HEK293 (cell line): ENCODE measurements at regions not wholly inside any gene's neighbourhood (a gene's known extent, or its start where the extent isn't known, plus 50 kb on each side); places are given as distances from the start of the nearest gene placed in this dataset.

ENCODE experiments used
- CTCF ChIP-seq: fragments of 450-650 bp; formaldehyde crosslinking; IDR thresholded peaks from 2 replicates; pipeline ENCODE4 v1.5.1; 2016; ENCODE audit warnings: missing biosample characterization, missing genetic modification characterization
- KLF1 ChIP-seq: fragments of 450-650 bp; formaldehyde crosslinking; IDR thresholded peaks from 2 replicates; pipeline ENCODE4 v1.5.1; 2016; ENCODE audit warnings: missing biosample characterization, missing genetic modification characterization
- PATZ1 ChIP-seq: fragments of 450-650 bp; formaldehyde crosslinking; IDR thresholded peaks from 2 replicates; pipeline ENCODE4 v1.5.1; 2016; ENCODE audit warnings: missing biosample characterization, missing genetic modification characterization
- REST ChIP-seq: fragments of 450-650 bp; formaldehyde crosslinking; IDR thresholded peaks from 2 replicates; pipeline ENCODE4 v1.5.1; 2016; ENCODE audit warnings: missing biosample characterization, missing genetic modification characterization
- YY1 ChIP-seq: fragments of 450-650 bp; formaldehyde crosslinking; IDR thresholded peaks from 2 replicates; pipeline ENCODE4 v1.5.1; 2018; ENCODE audit warnings: missing biosample characterization, missing genetic modification characterization
- ZBTB26 ChIP-seq: fragments of 450-650 bp; formaldehyde crosslinking; optimal IDR thresholded peaks from 2 replicates; pipeline ENCODE3; 2016; ENCODE audit warnings: missing biosample characterization, mild to moderate bottlenecking, missing genetic modification characterization
- ZNF133 ChIP-seq: fragments of 450-650 bp; formaldehyde crosslinking; IDR thresholded peaks from 2 replicates; pipeline ENCODE4 v1.5.1; 2016; ENCODE audit warnings: missing biosample characterization, missing genetic modification characterization
- ZNF23 ChIP-seq: fragments of 450-650 bp; formaldehyde crosslinking; IDR thresholded peaks from 2 replicates; pipeline ENCODE4 v1.5.1; 2016; ENCODE audit warnings: missing biosample characterization, missing genetic modification characterization, borderline replicate concordance
- ZNF266 ChIP-seq: fragments of 450-650 bp; formaldehyde crosslinking; IDR thresholded peaks from 2 replicates; pipeline ENCODE4 v1.5.1; 2016; ENCODE audit warnings: missing biosample characterization, missing genetic modification characterization, low read depth
- ZNF280C ChIP-seq: fragments of 450-650 bp; formaldehyde crosslinking; IDR thresholded peaks from 2 replicates; pipeline ENCODE4 v1.5.1; 2016; ENCODE audit warnings: missing biosample characterization, missing genetic modification characterization
- ZNF335 ChIP-seq: fragments of 450-650 bp; formaldehyde crosslinking; conservative IDR thresholded peaks from 2 replicates; pipeline ENCODE4 v1.5.1; 2016; ENCODE audit warnings: missing biosample characterization, missing genetic modification characterization
- ZNF416 ChIP-seq: fragments of 450-650 bp; formaldehyde crosslinking; IDR thresholded peaks from 2 replicates; pipeline ENCODE4 v1.5.1; 2016; ENCODE audit warnings: missing biosample characterization, missing genetic modification characterization

- no peak for TF ChIP-seq PATZ1 (tag by site-specific recombination)
- TF ChIP-seq CTCF (tag by site-specific recombination), result no peak
- no peak for TF ChIP-seq ZNF266
- no peak for TF ChIP-seq ZNF335 (tag by site-specific recombination)
- TF ChIP-seq KLF1, result no peak
- no peak for TF ChIP-seq YY1
- no peak for TF ChIP-seq ZBTB26
- no peak for TF ChIP-seq ZNF280C (tag by site-specific recombination)
- TF ChIP-seq ZNF416 (tag by site-specific recombination), result no peak
- TF ChIP-seq ZNF133 (tag by site-specific recombination), result no peak
- TF ChIP-seq ZNF23 (tag by site-specific recombination), result no peak
- no peak for TF ChIP-seq REST (tag by site-specific recombination)
These were observed 450.0 kb downstream of the HTR7 start for GRCh38 chr10:90407851-90408250.
